ENCODE measurements at regions not wholly inside any gene's neighbourhood (a gene's known extent, or its start where the extent isn't known, plus 50 kb on each side); places are given as distances from the start of the nearest gene placed in this dataset.
"Not testable (repeated sequence)": the region's sequence is repeated elsewhere in the genome, so short reads cannot be mapped to it uniquely, and the experiment has no call there.

DNA sequence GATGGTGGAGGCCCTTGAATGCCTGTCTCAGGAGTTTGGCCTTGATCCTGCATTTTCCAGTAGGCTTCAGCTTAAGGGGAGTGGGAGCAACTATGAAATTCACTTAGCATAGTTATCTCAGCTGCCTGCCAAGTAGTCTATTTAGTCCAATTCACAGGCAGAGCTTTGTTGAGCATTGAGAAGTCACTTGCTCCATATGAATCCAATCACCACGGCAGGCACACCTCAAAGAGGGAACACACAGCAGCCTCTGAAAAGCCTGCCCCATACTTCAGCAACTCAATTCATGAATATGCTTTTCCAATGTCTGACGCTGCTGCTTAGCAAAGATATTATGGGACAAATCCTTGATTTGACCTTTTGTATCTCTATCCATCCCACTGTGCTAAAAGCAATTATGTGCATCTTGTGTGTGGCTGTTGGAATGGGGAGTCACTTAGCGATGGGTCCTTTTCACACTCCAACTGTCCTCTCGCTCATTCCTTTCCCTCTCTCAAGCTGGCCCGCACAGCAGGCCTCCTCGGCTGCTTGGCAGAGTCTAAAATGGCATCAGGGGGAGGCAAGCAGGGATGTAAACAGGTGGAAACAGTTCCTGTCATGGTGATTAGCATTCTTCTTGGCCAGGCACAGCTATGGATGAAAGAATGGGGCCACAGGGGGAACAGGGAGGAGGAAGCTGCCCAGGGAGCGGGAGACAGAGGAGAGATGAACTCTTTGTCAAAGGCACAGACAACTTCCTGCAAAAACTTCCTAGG lies 56.0 kb upstream of the LRPPRC start:
- Mint-ChIP-seq H3K4me1 (no peaks in the 10 kb centered on the region), H3K4me3 (no peak overlapping the region), H3K9me3 (no peaks in the 10 kb centered on the region), H3K27me3 (no peaks in the 10 kb centered on the region), H3K27ac (no peak overlapping the region), H3K36me3 (no peaks in the 10 kb centered on the region)
- no peak for ATAC-seq

DNA sequence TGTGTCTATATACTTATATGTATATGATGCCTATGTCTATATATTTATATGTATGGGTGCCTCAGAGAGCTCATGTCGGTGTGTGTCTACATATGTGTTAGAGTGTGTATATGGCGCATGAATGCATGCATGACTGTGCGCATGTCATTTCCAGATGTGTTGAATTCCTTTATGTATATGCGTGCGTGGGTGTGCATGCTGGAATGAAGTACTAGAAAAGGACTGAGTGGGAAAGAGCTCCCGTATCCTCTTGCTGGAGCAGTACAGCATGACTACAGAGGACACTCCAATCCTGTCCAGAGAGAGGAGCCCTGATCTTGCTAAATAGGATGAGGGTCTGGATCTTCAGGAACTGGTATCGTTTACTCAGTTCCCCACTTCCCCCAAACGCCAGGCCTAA lies 56.8 kb upstream of the LRPPRC start:
- Mint-ChIP-seq H3K4me1 (no peaks in the 10 kb centered on the region), H3K27me3 (no peaks in the 10 kb centered on the region), H3K4me3 (no peak overlapping the region), H3K27ac (no peak overlapping the region), H3K9me3 (no peaks in the 10 kb centered on the region), H3K36me3 (no peaks in the 10 kb centered on the region)
- no peak for ATAC-seq

DNA sequence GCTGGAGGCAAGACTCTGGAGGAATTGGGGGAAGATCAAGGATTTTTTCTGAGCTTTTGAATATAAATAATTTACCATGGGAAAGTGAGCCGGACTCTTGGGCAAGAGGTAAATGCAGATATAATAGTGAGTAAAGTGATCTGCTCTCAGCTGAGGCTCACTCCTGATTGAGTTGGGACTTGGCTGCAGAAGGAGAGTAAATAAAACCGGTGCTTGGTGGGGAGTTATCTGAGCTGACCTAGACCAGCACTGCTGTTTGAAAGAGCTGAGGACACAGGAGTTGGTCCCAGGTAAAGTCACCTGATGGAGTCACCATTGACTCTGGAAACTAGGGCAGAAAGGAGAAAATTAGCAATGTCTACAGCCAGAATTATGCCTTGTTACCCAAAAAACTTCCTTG lies 57.3 kb upstream of the LRPPRC start:
- Mint-ChIP-seq H3K9me3 (no peaks in the 10 kb centered on the region), H3K27me3 (no peaks in the 10 kb centered on the region), H3K27ac (no peak overlapping the region), H3K36me3 (no peaks in the 10 kb centered on the region), H3K4me1 (no peaks in the 10 kb centered on the region), H3K4me3 (no peak overlapping the region)
- ATAC-seq = no peak

DNA sequence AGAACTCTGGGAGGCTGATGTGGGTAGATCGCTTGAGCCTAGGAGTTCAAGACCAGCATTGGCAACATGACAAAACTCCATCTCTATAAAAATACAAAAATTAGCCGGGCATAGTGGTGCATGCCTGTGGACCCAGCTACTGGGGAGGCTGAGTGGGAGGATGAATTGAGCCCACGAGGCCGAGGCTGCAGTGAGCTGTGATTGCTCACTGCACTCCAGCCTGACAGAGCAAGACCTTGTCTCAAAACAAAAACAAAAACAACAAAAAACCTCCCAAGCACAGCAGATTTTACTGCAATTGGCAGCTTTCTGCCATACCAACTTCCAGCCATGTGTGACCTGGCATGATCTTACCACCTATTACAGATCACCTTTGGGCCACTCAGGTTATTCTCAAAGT lies 57.7 kb upstream of the LRPPRC start:
- Mint-ChIP-seq H3K9me3 (no peaks in the 10 kb centered on the region), H3K4me3 (no peak overlapping the region), H3K36me3 (no peaks in the 10 kb centered on the region), H3K27ac (no peak overlapping the region), H3K27me3 (no peaks in the 10 kb centered on the region), H3K4me1 (no peaks in the 10 kb centered on the region)
- ATAC-seq = no peak

DNA sequence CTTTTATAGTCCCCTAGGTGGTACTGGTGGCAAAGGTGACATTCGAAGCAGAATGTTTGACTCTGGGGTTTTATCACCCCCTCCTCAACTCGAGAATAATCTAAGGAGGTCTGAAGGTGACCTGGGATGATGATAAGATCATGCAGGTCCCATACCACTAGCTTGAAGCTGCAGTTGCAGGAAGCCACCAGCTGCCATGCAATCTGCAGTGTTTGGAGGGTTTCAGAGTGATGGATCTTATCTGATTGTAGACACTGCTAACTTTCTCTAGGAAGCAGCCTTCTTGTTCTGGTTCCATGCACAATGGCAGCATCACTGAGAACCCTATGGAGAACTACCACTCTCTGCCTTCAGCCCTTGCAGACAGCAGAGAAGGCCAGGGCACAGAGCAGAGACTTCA lies 59.4 kb upstream of the LRPPRC start:
- Mint-ChIP-seq H3K27ac (no peak overlapping the region), H3K4me3 (no peak overlapping the region), H3K36me3 (no peaks in the 10 kb centered on the region), H3K9me3 (no peaks in the 10 kb centered on the region), H3K27me3 (no peaks in the 10 kb centered on the region), H3K4me1 (no peaks in the 10 kb centered on the region)
- ATAC-seq = no peak

DNA sequence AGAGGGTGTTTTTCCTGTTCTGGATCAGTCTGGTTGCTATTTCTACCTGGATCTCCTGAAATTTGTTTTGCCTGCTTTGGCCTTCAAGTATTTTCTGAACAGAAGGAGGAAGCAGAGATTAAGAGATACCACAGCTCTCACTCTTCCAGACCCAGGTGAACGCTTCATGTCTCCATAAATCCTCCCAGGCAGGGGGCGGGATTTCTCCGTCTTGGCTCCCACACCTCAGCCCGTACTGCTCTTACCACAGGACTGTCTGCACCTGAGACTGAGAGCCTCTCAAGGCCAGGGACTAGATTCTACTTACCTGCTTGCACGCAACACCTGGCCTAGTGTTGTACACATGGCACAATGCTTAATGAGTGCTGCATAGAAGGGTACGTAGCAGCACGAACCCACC lies 59.9 kb upstream of the LRPPRC start:
- H3K36me3 Mint-ChIP-seq = no peaks in the 10 kb centered on the region
- no peaks in the 10 kb centered on the region for H3K4me1 Mint-ChIP-seq
- no peak for ATAC-seq
- H3K27ac Mint-ChIP-seq = no peak overlapping the region
- H3K27me3 Mint-ChIP-seq = no peaks in the 10 kb centered on the region
- H3K4me3 Mint-ChIP-seq = no peak overlapping the region
- no peaks in the 10 kb centered on the region for H3K9me3 Mint-ChIP-seq

DNA sequence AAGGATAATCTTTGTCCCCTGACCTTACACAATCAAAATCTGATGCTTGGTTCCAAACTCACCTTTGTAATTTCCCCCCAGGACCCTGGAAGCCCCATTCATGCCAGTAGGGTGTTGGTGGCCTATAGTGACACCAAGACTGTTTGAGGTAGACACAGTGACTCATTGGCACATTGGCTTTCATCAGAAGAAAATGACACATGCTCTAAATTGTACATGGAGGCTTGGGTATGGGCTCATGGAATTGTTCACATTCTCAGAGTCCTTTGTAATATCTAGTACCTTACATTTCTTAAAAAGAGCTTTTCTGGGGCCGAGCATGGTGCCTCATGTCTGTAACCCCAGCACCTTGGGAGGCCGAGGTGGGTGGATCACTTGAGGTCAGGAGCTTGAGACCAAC lies 61.2 kb upstream of the LRPPRC start:
- H3K4me1 Mint-ChIP-seq = no peaks in the 10 kb centered on the region
- ATAC-seq = no peak
- H3K9me3 Mint-ChIP-seq = no peaks in the 10 kb centered on the region
- no peaks in the 10 kb centered on the region for H3K27me3 Mint-ChIP-seq
- H3K4me3 Mint-ChIP-seq = no peak overlapping the region
- no peaks in the 10 kb centered on the region for H3K36me3 Mint-ChIP-seq
- H3K27ac Mint-ChIP-seq = no peak overlapping the region

DNA sequence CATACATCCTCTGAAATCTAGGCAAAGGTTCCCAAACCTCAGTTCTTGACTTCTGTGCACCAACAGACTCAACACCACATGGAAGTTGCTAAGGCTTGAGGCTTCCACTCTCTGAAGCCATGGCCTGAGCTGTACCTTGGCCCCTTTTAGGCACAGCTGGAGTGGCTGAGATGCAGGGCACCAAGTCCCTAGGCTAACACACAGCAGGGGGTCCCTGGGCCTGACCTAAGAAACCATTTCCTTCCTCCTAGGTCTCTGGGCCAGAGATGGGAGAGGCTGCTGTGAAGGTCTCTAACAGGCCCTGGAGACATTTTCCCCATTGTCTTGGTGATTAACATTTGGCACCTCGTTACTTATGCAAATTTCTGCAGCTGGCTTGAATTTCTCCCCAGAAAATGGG lies 64.5 kb upstream of the LRPPRC start:
- H3K36me3 Mint-ChIP-seq, H3K9me3 Mint-ChIP-seq, H3K4me3 Mint-ChIP-seq, H3K4me1 Mint-ChIP-seq, ATAC-seq, H3K27ac Mint-ChIP-seq, H3K27me3 Mint-ChIP-seq: not testable (repeated sequence)

DNA sequence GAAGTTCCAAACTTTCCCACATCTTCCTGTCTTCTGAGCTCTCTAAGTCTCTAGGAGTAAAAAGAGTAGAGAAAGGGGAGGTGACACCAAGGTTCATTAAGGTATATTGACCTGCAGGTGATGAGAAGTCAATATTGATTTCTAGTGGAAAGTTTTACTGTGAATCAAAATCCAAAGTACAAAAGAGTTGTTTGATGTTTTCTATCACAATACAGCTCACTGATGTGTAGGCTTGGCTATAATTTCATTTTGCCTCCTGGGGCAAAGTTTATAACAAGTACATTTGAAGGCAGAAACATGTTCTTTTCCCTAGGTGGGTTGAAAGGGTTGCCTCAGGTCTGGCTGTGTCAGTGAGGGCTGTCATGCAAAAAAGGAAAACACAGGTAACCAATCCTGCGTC lies 65.2 kb upstream of the LRPPRC start:
- ATAC-seq = no peak
- H3K27me3 Mint-ChIP-seq = no peaks in the 10 kb centered on the region
- H3K4me1 Mint-ChIP-seq = no peaks in the 10 kb centered on the region
- H3K27ac Mint-ChIP-seq = no peak overlapping the region
- H3K9me3 Mint-ChIP-seq = no peaks in the 10 kb centered on the region
- H3K4me3 Mint-ChIP-seq = no peak overlapping the region
- no peaks in the 10 kb centered on the region for H3K36me3 Mint-ChIP-seq

DNA sequence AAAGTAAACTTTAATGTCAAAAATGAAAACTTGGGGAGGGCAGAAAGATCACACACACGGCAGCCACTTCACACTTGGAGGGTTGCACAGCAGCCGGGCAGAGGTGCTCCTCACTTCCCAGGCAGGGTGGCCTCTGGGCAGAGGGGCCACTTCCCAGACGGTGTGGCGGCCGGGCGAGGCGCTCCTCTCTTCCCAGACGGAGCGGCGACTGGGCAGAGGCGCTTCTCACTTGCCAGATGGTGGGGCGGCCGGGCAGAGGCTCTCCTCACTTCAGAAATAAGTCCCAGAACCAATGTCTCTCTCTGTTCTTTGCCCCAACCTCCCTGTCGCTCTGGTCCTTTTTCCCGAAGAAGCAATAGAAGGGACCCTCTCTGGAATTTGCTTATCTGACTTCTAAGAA lies 65.7 kb upstream of the LRPPRC start:
- no peak for ATAC-seq
- Mint-ChIP-seq H3K36me3 (no peaks in the 10 kb centered on the region), H3K4me3 (no peak overlapping the region), H3K9me3 (no peaks in the 10 kb centered on the region), H3K4me1 (no peaks in the 10 kb centered on the region), H3K27ac (no peak overlapping the region), H3K27me3 (no peaks in the 10 kb centered on the region)

DNA sequence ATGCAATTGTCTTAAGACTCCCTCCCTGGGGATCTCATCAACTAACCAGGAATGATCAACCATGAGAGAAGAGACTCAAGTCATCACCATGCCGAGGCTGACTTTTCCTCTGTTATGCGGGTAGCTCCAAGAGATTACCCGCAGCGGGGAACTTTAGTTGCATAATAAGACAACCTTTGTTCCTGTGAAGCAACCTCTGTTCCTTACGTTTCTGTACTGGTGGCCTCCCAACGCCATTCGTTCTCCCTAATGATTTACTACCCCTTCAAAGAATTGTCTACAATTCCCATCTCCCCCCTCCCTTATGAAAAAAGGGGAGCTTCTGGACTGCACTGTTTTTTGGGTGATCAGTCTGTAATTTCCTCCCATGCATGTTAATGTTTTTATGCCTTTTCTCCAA lies 66.1 kb upstream of the LRPPRC start:
- no peaks in the 10 kb centered on the region for H3K9me3 Mint-ChIP-seq
- H3K27ac Mint-ChIP-seq = no peak overlapping the region
- H3K27me3 Mint-ChIP-seq = no peaks in the 10 kb centered on the region
- no peaks in the 10 kb centered on the region for H3K4me1 Mint-ChIP-seq
- no peaks in the 10 kb centered on the region for H3K36me3 Mint-ChIP-seq
- H3K4me3 Mint-ChIP-seq = no peak overlapping the region
- no peak for ATAC-seq

DNA sequence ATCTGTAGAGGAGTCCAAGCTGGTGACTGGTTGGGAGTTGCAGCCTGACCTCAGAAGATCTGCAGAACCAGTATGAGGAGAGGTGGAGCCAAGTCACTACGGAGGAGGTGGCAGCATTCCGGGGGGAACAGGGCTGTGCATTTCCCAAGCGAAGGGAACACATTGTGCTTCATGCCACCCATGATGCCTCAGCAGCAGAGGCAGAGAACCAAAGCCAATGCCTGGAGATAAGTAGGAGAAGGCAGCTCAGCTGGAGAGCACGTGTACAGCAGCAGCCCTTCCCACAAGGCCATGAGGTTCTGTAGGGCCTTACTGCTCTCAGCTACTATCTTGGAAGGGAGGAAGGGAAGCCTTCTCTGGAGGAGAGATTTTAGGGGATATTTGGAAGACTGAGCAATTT lies 67.2 kb upstream of the LRPPRC start:
- no peaks in the 10 kb centered on the region for H3K27me3 Mint-ChIP-seq
- no peak for ATAC-seq
- H3K36me3 Mint-ChIP-seq = no peaks in the 10 kb centered on the region
- H3K9me3 Mint-ChIP-seq = no peaks in the 10 kb centered on the region
- no peak overlapping the region for H3K27ac Mint-ChIP-seq
- no peak overlapping the region for H3K4me3 Mint-ChIP-seq
- no peaks in the 10 kb centered on the region for H3K4me1 Mint-ChIP-seq

DNA sequence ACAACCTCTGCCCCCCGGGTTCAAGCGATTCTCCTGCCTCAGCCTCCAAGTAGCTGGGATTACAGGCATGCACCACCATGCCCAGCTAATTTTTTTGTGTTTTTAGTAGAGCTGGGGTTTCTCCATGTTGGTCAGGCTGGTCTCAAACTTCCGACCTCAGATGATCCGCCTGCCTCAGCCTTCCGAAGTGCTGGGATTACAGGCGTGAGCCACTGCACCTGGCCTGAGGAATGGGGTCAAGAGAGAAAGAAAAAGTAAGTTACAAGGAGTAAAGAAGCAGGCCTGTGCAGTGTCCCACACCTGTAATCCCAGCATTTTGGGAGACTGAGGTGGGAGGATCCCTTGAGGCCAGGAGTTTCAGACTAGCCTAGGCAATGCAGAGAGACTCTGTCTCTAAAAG lies 68.5 kb upstream of the LRPPRC start:
- not testable (repeated sequence) for H3K27me3 Mint-ChIP-seq, H3K36me3 Mint-ChIP-seq, ATAC-seq, H3K27ac Mint-ChIP-seq, H3K4me3 Mint-ChIP-seq, H3K9me3 Mint-ChIP-seq, H3K4me1 Mint-ChIP-seq

DNA sequence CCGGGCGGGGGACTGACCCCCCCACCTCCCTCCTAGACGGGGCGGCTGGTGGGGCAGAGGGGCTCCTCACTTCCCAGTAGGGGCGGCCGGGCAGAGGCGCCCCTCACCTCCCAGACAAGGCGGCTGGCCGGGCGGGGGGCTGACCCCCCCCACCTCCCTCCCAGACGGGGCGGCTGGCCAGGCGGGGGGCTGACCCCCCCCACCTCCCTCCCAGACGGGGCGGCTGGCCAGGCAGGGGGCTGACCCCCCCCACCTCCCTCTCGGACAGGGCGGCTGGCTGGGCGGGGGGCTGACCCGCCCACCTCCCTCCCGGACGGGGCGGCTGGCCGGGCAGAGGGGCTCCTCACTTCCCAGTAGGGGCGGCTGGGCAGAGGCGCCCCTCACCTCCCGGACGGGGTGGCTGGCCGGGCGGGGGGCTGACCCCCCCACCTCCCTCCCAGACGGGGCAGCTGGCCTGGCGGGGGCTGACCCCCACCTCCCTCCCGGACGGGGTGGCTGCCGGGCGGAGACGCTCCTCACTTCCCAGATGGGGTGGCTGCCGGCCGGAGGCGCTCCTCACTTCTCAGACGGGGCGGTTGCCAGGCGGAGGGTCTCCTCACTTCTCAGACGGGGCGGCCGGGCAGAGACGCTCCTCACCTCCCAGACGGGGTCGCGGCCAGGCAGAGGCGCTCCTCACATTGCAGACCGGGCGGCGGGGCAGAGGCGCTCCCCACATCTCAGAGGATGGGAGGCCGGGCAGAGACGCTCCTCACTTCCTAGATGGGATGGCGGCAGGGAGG lies 71.4 kb upstream of the LRPPRC start:
- not testable (repeated sequence) for H3K36me3 Mint-ChIP-seq

DNA sequence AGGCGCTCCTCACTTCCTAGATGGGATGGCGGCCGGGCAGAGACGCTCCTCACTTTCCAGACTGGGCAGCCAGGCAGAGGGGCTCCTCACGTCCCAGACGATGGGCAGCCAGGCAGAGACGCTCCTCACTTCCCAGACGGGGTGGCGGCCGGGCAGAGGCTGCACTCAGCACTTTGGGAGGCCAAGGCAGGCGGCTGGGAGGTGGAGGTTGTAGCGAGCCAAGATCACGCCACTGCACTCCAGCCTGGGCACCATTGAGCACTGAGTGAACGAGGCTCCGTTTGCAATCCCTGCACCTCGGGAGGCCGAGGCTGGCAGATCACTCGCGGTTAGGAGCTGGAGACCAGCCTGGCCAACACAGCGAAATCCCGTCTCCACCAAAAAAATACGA lies 72.0 kb upstream of the LRPPRC start:
- not testable (repeated sequence) for H3K4me3 Mint-ChIP-seq, H3K9me3 Mint-ChIP-seq, H3K36me3 Mint-ChIP-seq, H3K27ac Mint-ChIP-seq, H3K27me3 Mint-ChIP-seq, ATAC-seq, H3K4me1 Mint-ChIP-seq

More for the DNA sequence above, 71.4 kb upstream of the LRPPRC start:
- not testable (repeated sequence) for H3K27ac Mint-ChIP-seq, H3K4me1 Mint-ChIP-seq, H3K4me3 Mint-ChIP-seq, H3K27me3 Mint-ChIP-seq, ATAC-seq, H3K9me3 Mint-ChIP-seq

DNA sequence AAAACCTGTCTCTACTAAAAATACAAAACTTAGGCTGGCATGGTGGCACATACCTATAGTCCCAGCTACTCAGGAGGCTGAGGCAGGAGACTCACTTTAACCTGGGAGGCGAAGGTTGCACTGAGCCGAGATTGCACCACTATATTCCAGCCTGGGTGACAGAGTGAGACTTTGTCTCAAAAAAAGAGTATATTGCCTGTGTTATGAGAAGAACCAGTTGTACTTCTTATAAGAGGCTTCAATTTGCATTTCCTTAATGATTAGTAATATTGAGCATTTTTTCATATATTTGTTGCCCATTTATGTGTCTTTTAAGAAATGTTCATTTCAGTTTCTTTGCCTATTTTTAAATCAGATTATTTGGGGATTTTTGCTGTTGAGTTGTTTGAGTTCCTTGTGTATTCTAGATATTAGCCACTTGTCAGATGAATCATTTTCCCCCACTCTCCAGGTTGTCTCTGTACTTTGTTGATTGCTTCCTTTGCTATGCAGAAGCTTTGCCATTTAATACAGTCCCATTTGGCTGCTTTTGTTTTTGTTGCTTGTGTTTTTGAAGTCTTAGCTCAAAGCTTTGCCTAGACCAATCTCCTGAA lies 75.8 kb upstream of the LRPPRC start:
- ATAC-seq = no peak
- Mint-ChIP-seq H3K4me1 (no peaks in the 10 kb centered on the region), H3K9me3 (peaks cover 3% of the 10 kb centered on the region), H3K4me3 (no peak overlapping the region), H3K36me3 (no peaks in the 10 kb centered on the region), H3K27ac (no peak overlapping the region), H3K27me3 (peaks cover 9% of the 10 kb centered on the region)

Data from stimulated activated memory B cell treated with anti-CD40 and anti-IgM and Interleukin-4, amounts not matched to agents 10 μg/mL and 1 μg/mL and 100 μg/mL, for 72 hours (primary cell).